ENCODE measurements at regions not wholly inside any gene's neighbourhood (a gene's known extent, or its start where the extent isn't known, plus 50 kb on each side); places are given as distances from the start of the nearest gene placed in this dataset.

DNA sequence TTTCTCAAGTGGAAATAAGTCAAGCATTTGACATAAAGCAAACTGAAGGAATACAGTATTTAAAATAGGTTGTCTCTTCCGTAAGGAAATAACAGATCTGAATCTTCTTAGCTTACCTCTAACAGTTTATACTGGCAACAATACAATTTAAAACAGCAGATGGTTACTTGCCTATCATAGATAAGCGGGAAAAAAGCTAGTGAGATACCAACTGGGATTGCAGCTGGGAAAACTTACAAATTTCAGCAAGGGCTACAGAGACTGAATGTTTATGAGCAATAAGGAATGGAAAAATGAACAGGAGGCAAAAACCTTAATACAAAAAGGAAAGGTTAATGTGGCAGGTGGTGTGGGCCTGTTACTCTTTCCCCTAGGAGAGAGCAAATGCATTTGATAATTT lies 220.0 kb downstream of the RASSF9 start:
- TF ChIP-seq, protein P1, sequence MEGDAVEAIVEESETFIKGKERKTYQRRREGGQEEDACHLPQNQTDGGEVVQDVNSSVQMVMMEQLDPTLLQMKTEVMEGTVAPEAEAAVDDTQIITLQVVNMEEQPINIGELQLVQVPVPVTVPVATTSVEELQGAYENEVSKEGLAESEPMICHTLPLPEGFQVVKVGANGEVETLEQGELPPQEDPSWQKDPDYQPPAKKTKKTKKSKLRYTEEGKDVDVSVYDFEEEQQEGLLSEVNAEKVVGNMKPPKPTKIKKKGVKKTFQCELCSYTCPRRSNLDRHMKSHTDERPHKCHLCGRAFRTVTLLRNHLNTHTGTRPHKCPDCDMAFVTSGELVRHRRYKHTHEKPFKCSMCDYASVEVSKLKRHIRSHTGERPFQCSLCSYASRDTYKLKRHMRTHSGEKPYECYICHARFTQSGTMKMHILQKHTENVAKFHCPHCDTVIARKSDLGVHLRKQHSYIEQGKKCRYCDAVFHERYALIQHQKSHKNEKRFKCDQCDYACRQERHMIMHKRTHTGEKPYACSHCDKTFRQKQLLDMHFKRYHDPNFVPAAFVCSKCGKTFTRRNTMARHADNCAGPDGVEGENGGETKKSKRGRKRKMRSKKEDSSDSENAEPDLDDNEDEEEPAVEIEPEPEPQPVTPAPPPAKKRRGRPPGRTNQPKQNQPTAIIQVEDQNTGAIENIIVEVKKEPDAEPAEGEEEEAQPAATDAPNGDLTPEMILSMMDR (IDR thresholded peaks at IDR 0.05) = no peak
- no peak for TF ChIP-seq POLR2A (IDR thresholded peaks at IDR 0.05)
